ENCODE measurements at regions not wholly inside any gene's neighbourhood (a gene's known extent, or its start where the extent isn't known, plus 50 kb on each side); places are given as distances from the start of the nearest gene placed in this dataset.

- no peak for TF ChIP-seq POLR2A (IDR thresholded peaks at IDR 0.05; ENCODE audit: low read depth, low read length)
- TF ChIP-seq POLR2AphosphoS5 (IDR thresholded peaks at IDR 0.05; ENCODE audit: low read depth, low read length) = no peak
- TF ChIP-seq TAF1 (IDR thresholded peaks at IDR 0.05; ENCODE audit: borderline replicate concordance, low read depth, low read length) = no peak
Observed at GRCh38 chr4:18689308-18690115, 668.0 kb upstream of the LCORL start.
